SK-N-SH (cell line): ENCODE measurements at regions not wholly inside any gene's neighbourhood (a gene's known extent, or its start where the extent isn't known, plus 50 kb on each side); places are given as distances from the start of the nearest gene placed in this dataset.

ENCODE experiments used
- FOXM1 ChIP-seq: IDR thresholded peaks from 2 replicates; pipeline ENCODE4 v1.4.0; 2012; ENCODE audit warnings: low read depth, mild to moderate bottlenecking
- ZBTB33 ChIP-seq: IDR thresholded peaks from 2 replicates; pipeline ENCODE4 v1.4.0; 2012; ENCODE audit warnings: low read depth, borderline replicate concordance

- TF ChIP-seq ZBTB33 (no peak), FOXM1 (no peak)
These were observed 53.2 kb upstream of the C1orf87 start (continued) for GRCh38 chr1:60126723-60127122.
